HFFc6 (cell line): ENCODE measurements at regions not wholly inside any gene's neighbourhood (a gene's known extent, or its start where the extent isn't known, plus 50 kb on each side); places are given as distances from the start of the nearest gene placed in this dataset.

Experiments
- DNase-seq: peaks from one replicate; pipeline ENCODE4 v3.0.0-alpha.2; 2018
- H3K27ac Mint-ChIP-seq: 2 replicates; pipeline ENCODE4 v1.8.0; 2020; ENCODE audit warnings: mild to moderate bottlenecking, mixed read lengths
- H3K27me3 Mint-ChIP-seq: 2 replicates; pipeline ENCODE4 v1.8.0; 2021; ENCODE audit warnings: mild to moderate bottlenecking, moderate library complexity, mixed read lengths; ENCODE audit not compliant: insufficient read depth
- H3K36me3 Mint-ChIP-seq: 2 replicates; pipeline ENCODE4 v1.8.0; 2021; ENCODE audit warnings: low read depth, mixed read lengths
- H3K4me1 Mint-ChIP-seq: 2 replicates; pipeline ENCODE4 v1.8.0; 2020; ENCODE audit warnings: low read depth, mixed read lengths
- H3K4me3 Mint-ChIP-seq: 2 replicates; pipeline ENCODE4 v1.8.0; 2020; ENCODE audit warnings: mild to moderate bottlenecking, moderate library complexity, mixed read lengths
- H3K9me3 Mint-ChIP-seq: 2 replicates; pipeline ENCODE4 v1.8.0; 2020; ENCODE audit warnings: mild to moderate bottlenecking, mixed read lengths
- CTCF ChIP-seq: fragments of 200-600 bp; sonication (generic); IDR thresholded peaks from 2 replicates; pipeline ENCODE4 v1.5.0; 2021; ENCODE audit warnings: antibody characterized with exemption, mild to moderate bottlenecking

DNA sequence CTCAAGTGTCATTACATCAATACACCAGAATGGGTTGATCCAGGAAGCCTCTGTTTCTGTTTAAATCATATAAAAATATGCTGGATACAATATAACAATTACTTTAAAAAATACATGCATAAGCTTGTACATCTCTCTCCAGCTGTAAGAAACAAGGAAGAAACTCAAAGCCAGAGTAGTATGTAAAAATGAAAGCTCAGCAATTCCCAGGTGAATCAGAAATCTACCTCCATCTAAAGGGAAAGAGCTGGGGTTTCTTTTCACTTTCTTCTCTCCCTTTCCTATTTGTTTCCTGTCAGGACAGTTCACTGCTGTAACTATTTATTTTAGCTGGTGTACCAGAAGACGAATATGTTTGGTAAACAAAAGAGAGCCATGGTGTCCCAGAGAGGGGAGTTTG is 301.0 kb upstream of the C1orf87 start:
- Mint-ChIP-seq H3K36me3 (no peaks in the 10 kb centered on the region), H3K4me1 (no peaks in the 10 kb centered on the region), H3K27ac (no peak overlapping the region), H3K4me3 (no peak overlapping the region), H3K9me3 (peaks cover 17% of the 10 kb centered on the region), H3K27me3 (no peaks in the 10 kb centered on the region)
- no peak for DNase-seq
- TF ChIP-seq CTCF: no peak

- peaks cover 14% of the 10 kb centered on the region for H3K9me3 Mint-ChIP-seq
- no peaks in the 10 kb centered on the region; the same call in 1 of the 2 replicates for H3K27me3 Mint-ChIP-seq
- H3K4me3 Mint-ChIP-seq: no peak overlapping the region
- H3K36me3 Mint-ChIP-seq: no peaks in the 10 kb centered on the region
- DNase-seq: no peak
- H3K27ac Mint-ChIP-seq: no peak overlapping the region
- H3K4me1 Mint-ChIP-seq: no peaks in the 10 kb centered on the region
- TF ChIP-seq CTCF: no peak
These were observed 294.0 kb upstream of the C1orf87 start for GRCh38 chr1:60367532-60367931.

- no peak overlapping the region for H3K4me3 Mint-ChIP-seq
- peaks cover 10% of the 10 kb centered on the region; the same call in 1 of the 2 replicates for H3K9me3 Mint-ChIP-seq
- no peak for DNase-seq
- no peak overlapping the region for H3K27ac Mint-ChIP-seq
- no peaks in the 10 kb centered on the region for H3K4me1 Mint-ChIP-seq
- no peaks in the 10 kb centered on the region for H3K27me3 Mint-ChIP-seq
- TF ChIP-seq CTCF: no peak
- H3K36me3 Mint-ChIP-seq: no peaks in the 10 kb centered on the region
These were observed 285.9 kb upstream of the C1orf87 start for GRCh38 chr1:60359431-60359830.

- Mint-ChIP-seq H3K27me3 (no peaks in the 10 kb centered on the region), H3K36me3 (no peaks in the 10 kb centered on the region; the same call in 1 of the 2 replicates), H3K4me3 (no peak overlapping the region), H3K4me1 (no peaks in the 10 kb centered on the region), H3K27ac (no peak overlapping the region), H3K9me3 (peaks cover 23% of the 10 kb centered on the region)
- no peak for TF ChIP-seq CTCF
- DNase-seq: no peak
These were observed 277.0 kb upstream of the C1orf87 start for GRCh38 chr1:60350531-60350930.

DNA sequence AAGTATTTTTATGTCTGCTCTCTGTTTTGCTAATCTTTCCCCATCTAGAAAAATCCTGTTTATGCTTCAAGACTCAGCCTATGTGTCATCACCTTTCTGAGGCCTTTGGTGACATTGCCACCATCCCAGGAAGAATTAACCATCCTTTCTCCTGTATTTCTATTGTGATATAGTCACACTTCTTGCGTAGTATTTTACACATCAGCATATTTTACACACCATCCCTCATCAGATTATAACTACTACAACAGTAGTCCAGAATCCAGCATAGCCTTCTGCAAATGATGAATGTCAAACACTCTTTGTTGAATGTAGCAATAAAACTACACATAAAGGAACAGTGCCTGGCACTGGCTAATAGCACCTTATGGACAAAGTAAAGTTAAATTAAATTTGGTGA is 275.3 kb upstream of the C1orf87 start:
- Mint-ChIP-seq H3K4me3 (no peak overlapping the region), H3K36me3 (no peaks in the 10 kb centered on the region; the same call in 1 of the 2 replicates), H3K27ac (no peak overlapping the region), H3K27me3 (no peaks in the 10 kb centered on the region), H3K9me3 (peaks cover 31% of the 10 kb centered on the region), H3K4me1 (no peaks in the 10 kb centered on the region)
- no peak for TF ChIP-seq CTCF
- no peak for DNase-seq

GRCh38 chr1:60345621-60346020 is 272.1 kb upstream of the C1orf87 start:
- DNase-seq: no peak
- no peaks in the 10 kb centered on the region for H3K4me1 Mint-ChIP-seq
- H3K9me3 Mint-ChIP-seq: peaks cover 24% of the 10 kb centered on the region
- TF ChIP-seq CTCF: no peak
- H3K36me3 Mint-ChIP-seq: no peaks in the 10 kb centered on the region; the same call in 1 of the 2 replicates
- no peak overlapping the region for H3K27ac Mint-ChIP-seq
- H3K27me3 Mint-ChIP-seq: no peaks in the 10 kb centered on the region
- H3K4me3 Mint-ChIP-seq: no peak overlapping the region
